Natural killer cell (primary cell): ENCODE measurements at regions not wholly inside any gene's neighbourhood (a gene's known extent, or its start where the extent isn't known, plus 50 kb on each side); places are given as distances from the start of the nearest gene placed in this dataset.

ENCODE experiments used
- ATAC-seq, 3 donors: fragments of 150-1000 bp in 2 of 3; fragments of 200-7000 bp in 1 of 3; cut with Tn5 transposase; 1 replicate in 1 of 3; 2 replicates in 2 of 3; pipeline ENCODE4 v1.10.0; 2021; ENCODE audit warnings: mild to moderate bottlenecking in 2 of 3, moderate library complexity in 2 of 3
- DNase-seq, 2 donors: peaks; one replicate each; pipeline versions ENCODE4 v3.0.0 to v3.0.0-alpha.2; 2013 to 2021; ENCODE audit warnings: mixed read lengths in 1 of 2
- H3K27ac ChIP-seq: one replicate; pipeline ENCODE4 v1.5.1; 2013; ENCODE audit warnings: mild to moderate bottlenecking, low read length
- H3K27me3 ChIP-seq: one replicate; pipeline ENCODE4 v1.6.1; 2013; ENCODE audit warnings: low read length; ENCODE audit not compliant: control insufficient read depth, insufficient read depth
- H3K36me3 ChIP-seq: one replicate; pipeline ENCODE4 v1.6.1; 2013; ENCODE audit warnings: low read length; ENCODE audit not compliant: control insufficient read depth, insufficient read depth
- H3K4me1 ChIP-seq: one replicate; pipeline ENCODE4 v1.6.1; 2013; ENCODE audit warnings: low read length; ENCODE audit not compliant: control insufficient read depth, insufficient read depth
- H3K4me3 ChIP-seq: one replicate; pipeline ENCODE4 v1.5.1; 2013; ENCODE audit warnings: low read length
- H3K9me3 ChIP-seq: one replicate; pipeline ENCODE4 v1.6.1; 2013; ENCODE audit warnings: low read length; ENCODE audit not compliant: control insufficient read depth, insufficient read depth
- H3K27ac Mint-ChIP-seq, 2 donors: one replicate each; pipeline ENCODE4 v1.8.0; 2022; ENCODE audit warnings: mild to moderate bottlenecking in 2 of 2, mixed read lengths in 2 of 2, moderate library complexity in 1 of 2
- H3K27me3 Mint-ChIP-seq, 2 donors: one replicate each; pipeline ENCODE4 v1.8.0; 2022; ENCODE audit warnings: low read depth in 2 of 2, mixed read lengths in 2 of 2
- H3K36me3 Mint-ChIP-seq: one replicate; pipeline ENCODE4 v1.8.0; 2022; ENCODE audit warnings: mixed read lengths
- H3K4me1 Mint-ChIP-seq, 2 donors: one replicate each; pipeline ENCODE4 v1.8.0; 2022; ENCODE audit warnings: mixed read lengths in 2 of 2
- H3K4me3 Mint-ChIP-seq: one replicate; pipeline ENCODE4 v1.8.0; 2022; ENCODE audit warnings: mild to moderate bottlenecking, moderate library complexity, mixed read lengths
- H3K9me3 Mint-ChIP-seq, 2 donors: one replicate each; pipeline ENCODE4 v1.8.0; 2022; ENCODE audit warnings: mixed read lengths in 2 of 2
- WGBS: methylation state at CpG from one replicate; pipeline ENCODE4 v1.1.7; 2013; ENCODE audit warnings: missing lambda C conversion rate; ENCODE audit not compliant: insufficient coverage; 5-methylcytosine and 5-hydroxymethylcytosine counted together
- intact Hi-C: fragments of 100-400 bp; cut with micrococcal nuclease; formaldehyde crosslinking; loops from one replicate; pipeline ENCODE4 v1.14.2; 2022
- TF ChIP-seq, protein P1 (sequence below): fragments of 200-600 bp; IDR thresholded peaks from one replicate; pipeline ENCODE4 v1.8.0; 2022; ENCODE audit warnings: antibody characterized with exemption

DNA sequence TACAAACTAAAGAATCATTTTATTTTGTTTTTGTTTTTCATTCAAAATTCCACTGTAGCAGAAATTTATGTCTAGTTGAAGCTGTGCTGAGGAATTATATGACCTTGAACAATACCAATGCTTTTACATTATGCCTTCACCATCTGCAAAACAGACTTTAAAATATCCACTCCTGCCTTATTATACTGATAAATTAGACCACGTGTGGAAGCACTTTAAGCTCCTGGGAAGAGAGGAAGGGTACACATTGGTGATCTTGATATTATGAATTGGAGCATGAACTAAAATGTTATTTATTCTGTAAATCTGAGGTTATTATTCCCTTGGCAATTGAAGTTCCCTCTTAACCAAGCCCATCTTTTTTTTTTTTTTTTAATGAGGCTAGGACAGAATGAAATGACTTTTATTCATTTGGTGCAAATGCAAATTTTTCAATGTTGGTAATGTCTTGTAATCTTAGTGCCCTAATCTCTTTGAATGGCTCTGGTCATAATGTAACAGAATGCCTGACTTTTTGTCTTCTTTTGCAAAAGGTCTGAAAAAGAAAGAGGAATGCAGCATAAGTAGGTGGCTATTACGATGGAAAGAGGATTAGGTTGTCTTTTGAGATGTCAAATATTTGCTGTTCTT lies 139.9 kb upstream of the COBL start:
- no peak overlapping the region for H3K27ac Mint-ChIP-seq
- DNase-seq (no peak), ATAC-seq (no peak)
- H3K36me3 Mint-ChIP-seq, result no peaks in the 10 kb centered on the region
- peaks cover 0 to 4% of the 10 kb centered on the region in 2 donors for H3K9me3 Mint-ChIP-seq
- TF ChIP-seq, protein P1, sequence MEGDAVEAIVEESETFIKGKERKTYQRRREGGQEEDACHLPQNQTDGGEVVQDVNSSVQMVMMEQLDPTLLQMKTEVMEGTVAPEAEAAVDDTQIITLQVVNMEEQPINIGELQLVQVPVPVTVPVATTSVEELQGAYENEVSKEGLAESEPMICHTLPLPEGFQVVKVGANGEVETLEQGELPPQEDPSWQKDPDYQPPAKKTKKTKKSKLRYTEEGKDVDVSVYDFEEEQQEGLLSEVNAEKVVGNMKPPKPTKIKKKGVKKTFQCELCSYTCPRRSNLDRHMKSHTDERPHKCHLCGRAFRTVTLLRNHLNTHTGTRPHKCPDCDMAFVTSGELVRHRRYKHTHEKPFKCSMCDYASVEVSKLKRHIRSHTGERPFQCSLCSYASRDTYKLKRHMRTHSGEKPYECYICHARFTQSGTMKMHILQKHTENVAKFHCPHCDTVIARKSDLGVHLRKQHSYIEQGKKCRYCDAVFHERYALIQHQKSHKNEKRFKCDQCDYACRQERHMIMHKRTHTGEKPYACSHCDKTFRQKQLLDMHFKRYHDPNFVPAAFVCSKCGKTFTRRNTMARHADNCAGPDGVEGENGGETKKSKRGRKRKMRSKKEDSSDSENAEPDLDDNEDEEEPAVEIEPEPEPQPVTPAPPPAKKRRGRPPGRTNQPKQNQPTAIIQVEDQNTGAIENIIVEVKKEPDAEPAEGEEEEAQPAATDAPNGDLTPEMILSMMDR, result no peak
- H3K4me1 Mint-ChIP-seq, result no peaks in the 10 kb centered on the region
- H3K4me3 Mint-ChIP-seq, result no peak overlapping the region
- H3K27me3 Mint-ChIP-seq, result no peaks in the 10 kb centered on the region
- no peaks in the 10 kb centered on the region for H3K4me1 ChIP-seq
- no peaks in the 10 kb centered on the region for H3K36me3 ChIP-seq
- intact Hi-C loops, result no loop called here
- H3K27ac ChIP-seq, result no peak overlapping the region
- no peaks in the 10 kb centered on the region for H3K9me3 ChIP-seq
- WGBS, result 67% methylated on average over 1 of the region's 2 CpGs
- no peaks in the 10 kb centered on the region for H3K27me3 ChIP-seq
- no peak overlapping the region for H3K4me3 ChIP-seq

DNA sequence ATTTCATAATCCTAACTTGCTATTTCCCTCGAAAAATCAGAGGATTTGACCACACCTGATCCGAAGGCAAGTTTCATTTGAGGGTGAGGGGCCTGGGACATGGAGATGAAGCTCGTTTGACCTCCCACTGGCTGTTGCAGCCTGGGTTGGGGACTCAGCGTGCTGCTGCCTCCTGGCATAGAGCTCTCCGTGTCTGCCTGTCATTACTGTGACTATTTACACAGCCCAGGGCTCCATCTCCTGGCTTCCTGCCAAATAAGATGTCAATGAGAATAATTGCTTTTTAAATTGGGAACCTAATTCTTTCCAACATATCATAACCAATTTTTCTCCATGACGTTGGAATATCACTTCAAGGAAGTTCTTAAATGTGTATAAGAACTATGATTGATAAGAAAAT lies 139.3 kb upstream of the COBL start:
- TF ChIP-seq, protein P1, result no peak
- intact Hi-C loops, result no loop called here
- H3K36me3 ChIP-seq, result no peaks in the 10 kb centered on the region
- no peaks in the 10 kb centered on the region for H3K4me1 Mint-ChIP-seq
- ATAC-seq (no peak), DNase-seq (no peak)
- H3K27ac Mint-ChIP-seq, result no peak overlapping the region
- H3K9me3 ChIP-seq, result no peaks in the 10 kb centered on the region
- H3K36me3 Mint-ChIP-seq, result no peaks in the 10 kb centered on the region
- no peaks in the 10 kb centered on the region for H3K27me3 Mint-ChIP-seq
- H3K4me1 ChIP-seq, result no peaks in the 10 kb centered on the region
- no peak overlapping the region for H3K4me3 ChIP-seq
- 51% methylated on average over 5 of the region's 6 CpGs for WGBS
- H3K27ac ChIP-seq, result no peak overlapping the region
- H3K9me3 Mint-ChIP-seq, result peaks cover 0 to 4% of the 10 kb centered on the region in 2 donors
- no peak overlapping the region for H3K4me3 Mint-ChIP-seq
- no peaks in the 10 kb centered on the region for H3K27me3 ChIP-seq

DNA sequence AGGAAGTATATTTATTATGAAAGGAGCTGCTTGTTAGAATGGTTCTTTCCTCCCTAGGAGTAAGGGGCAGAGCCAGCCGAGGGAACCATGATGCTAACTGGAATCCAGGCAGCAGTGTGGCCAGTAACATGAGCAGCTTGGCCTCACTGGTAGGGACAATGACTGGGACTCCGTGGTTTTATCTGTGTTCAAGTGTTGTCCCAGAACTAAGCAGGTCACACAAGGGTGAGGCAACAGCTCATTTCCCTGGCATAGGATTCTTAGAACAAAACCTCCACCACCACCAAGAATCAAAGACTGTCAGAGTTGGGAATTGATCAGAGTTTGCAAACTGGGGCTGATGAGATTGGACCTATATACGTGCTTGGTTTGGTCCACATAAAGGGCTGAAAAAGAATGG lies 138.9 kb upstream of the COBL start:
- no peak overlapping the region for H3K27ac ChIP-seq
- no peaks in the 10 kb centered on the region for H3K36me3 Mint-ChIP-seq
- no peak overlapping the region for H3K4me3 ChIP-seq
- peaks cover 1 to 6% of the 10 kb centered on the region in 2 donors for H3K9me3 Mint-ChIP-seq
- TF ChIP-seq, protein P1, result no peak
- no peaks in the 10 kb centered on the region for H3K4me1 ChIP-seq
- ATAC-seq, result no peak
- intact Hi-C loops, result no loop called here
- H3K4me3 Mint-ChIP-seq, result no peak overlapping the region
- no peaks in the 10 kb centered on the region for H3K36me3 ChIP-seq
- no peaks in the 10 kb centered on the region for H3K27me3 ChIP-seq
- 84% methylated on average over 3 of the region's 3 CpGs for WGBS
- H3K4me1 Mint-ChIP-seq, result no peaks in the 10 kb centered on the region
- no peaks in the 10 kb centered on the region for H3K27me3 Mint-ChIP-seq
- no peaks in the 10 kb centered on the region for H3K9me3 ChIP-seq
- no peak overlapping the region for H3K27ac Mint-ChIP-seq
- DNase-seq, result no peak

DNA sequence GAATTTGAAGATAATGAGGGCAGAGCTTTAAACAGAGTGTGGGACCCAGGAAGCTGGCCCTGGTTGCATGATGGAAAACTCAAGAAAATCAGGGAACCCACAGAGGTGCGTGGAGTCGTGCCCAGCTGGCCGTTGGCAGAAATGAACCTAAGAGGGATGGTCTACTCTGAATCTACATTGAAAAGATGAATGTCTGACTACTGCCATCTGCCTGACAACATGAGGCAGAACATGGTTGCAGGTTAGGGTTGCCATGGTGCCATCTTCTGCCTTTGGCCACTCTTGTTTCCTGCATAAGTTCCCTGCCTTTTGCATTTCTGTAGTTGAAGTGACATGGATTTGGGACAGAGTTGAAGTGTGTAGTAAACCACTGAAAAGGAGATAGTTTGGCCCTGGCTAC lies 138.5 kb upstream of the COBL start:
- H3K9me3 Mint-ChIP-seq, result peaks cover 3 to 7% of the 10 kb centered on the region in 2 donors
- ATAC-seq, result no peak
- H3K4me1 Mint-ChIP-seq, result no peaks in the 10 kb centered on the region
- H3K27ac Mint-ChIP-seq, result no peak overlapping the region
- intact Hi-C loops, result no loop called here
- H3K36me3 Mint-ChIP-seq, result no peaks in the 10 kb centered on the region
- Histone ChIP-seq H3K27ac (no peak overlapping the region), H3K4me3 (no peak overlapping the region), H3K36me3 (no peaks in the 10 kb centered on the region), H3K4me1 (no peaks in the 10 kb centered on the region), H3K9me3 (no peaks in the 10 kb centered on the region), H3K27me3 (no peaks in the 10 kb centered on the region)
- no peak overlapping the region for H3K4me3 Mint-ChIP-seq
- no peaks in the 10 kb centered on the region for H3K27me3 Mint-ChIP-seq
- TF ChIP-seq, protein P1, result no peak
- WGBS, result 90% methylated on average over 3 of the region's 3 CpGs
- no peak for DNase-seq
